ENCODE measurements at regions not wholly inside any gene's neighbourhood (a gene's known extent, or its start where the extent isn't known, plus 50 kb on each side); places are given as distances from the start of the nearest gene placed in this dataset.

- TF ChIP-seq POLR2A (IDR thresholded peaks at IDR 0.05; ENCODE audit: low read depth, low read length) (no peak), SPI1 (IDR thresholded peaks at IDR 0.05; ENCODE audit: low read depth, low read length) (no peak), POLR2AphosphoS5 (IDR thresholded peaks at IDR 0.05; ENCODE audit: low read depth, low read length) (no peak), TAF1 (IDR thresholded peaks at IDR 0.05; ENCODE audit: low read depth, low read length) (no peak)
These were observed 203.6 kb upstream of the DIO3 start for GRCh38 chr14:101357559-101358319.
